ENCODE measurements at regions not wholly inside any gene's neighbourhood (a gene's known extent, or its start where the extent isn't known, plus 50 kb on each side); places are given as distances from the start of the nearest gene placed in this dataset.
"Not testable (repeated sequence)": the region's sequence is repeated elsewhere in the genome, so short reads cannot be mapped to it uniquely, and the experiment has no call there.

- not testable (repeated sequence) for TF ChIP-seq SUZ12 (IDR thresholded peaks at IDR 0.05; ENCODE audit: extremely low read depth, insufficient read depth, insufficient read length); ZNF274 (IDR thresholded peaks at IDR 0.05; ENCODE audit: low read depth, low read length); YY1 (IDR thresholded peaks at IDR 0.05; ENCODE audit: insufficient read depth, insufficient read length)
Measured at GRCh38 chr16:18217741-18218140, 118.8 kb downstream of the NPIPA8 start.
